ENCODE measurements at regions not wholly inside any gene's neighbourhood (a gene's known extent, or its start where the extent isn't known, plus 50 kb on each side); places are given as distances from the start of the nearest gene placed in this dataset.

- 99 to 100% (median 100%) methylated on average over 1 of the region's 1 CpG for whole genome bisulfite sequencing, 3 donors
- Histone ChIP-seq H3K9me3 (peaks cover 8% of the 10 kb centered on the region), H3K4me1 (peaks cover 20% of the 10 kb centered on the region), H3K27ac (no peak overlapping the region), H3K4me3 (no peak overlapping the region), H3K27me3 (ENCODE audit: insufficient read depth in 3 of 3, low read length in 2 of 3) (no peaks in the 10 kb centered on the region), H3K36me3 (ENCODE audit: insufficient read depth in 1 of 2, low read depth in 1 of 2) (peaks cover 0 to 2% of the 10 kb centered on the region in 2 donors)
- intact Hi-C loops (cut with DNase I) = no loop called here
- DNase-seq (no peak), ATAC-seq (no peak)
- no peak for TF ChIP-seq CTCF (IDR thresholded peaks at IDR 0.05)
These were observed 130.3 kb upstream of the PFN2 start for GRCh38 chr3:150101016-150101415.

GRCh38 chr3:150098621-150099020 is 127.9 kb upstream of the PFN2 start:
- intact Hi-C loops (cut with DNase I) = loop anchor here (5.0 kb wide), 2 partner anchors 44 to 69 kb away; no protein-coding TSS in a partner anchor
- no peak overlapping the region for H3K27ac ChIP-seq
- 95 to 99% (median 97%) methylated on average over 3 of the region's 3 CpGs for WGBS, 3 donors
- no peak overlapping the region for H3K4me3 ChIP-seq
- H3K4me1 ChIP-seq = peaks cover 32% of the 10 kb centered on the region
- peaks cover 0 to 2% of the 10 kb centered on the region in 2 donors for H3K36me3 ChIP-seq (ENCODE audit: insufficient read depth in 1 of 2, low read depth in 1 of 2)
- no peak for ATAC-seq
- no peaks in the 10 kb centered on the region for H3K27me3 ChIP-seq (ENCODE audit: insufficient read depth in 3 of 3, low read length in 2 of 3)
- H3K9me3 ChIP-seq = peaks cover 8% of the 10 kb centered on the region
- no peak for TF ChIP-seq CTCF (IDR thresholded peaks at IDR 0.05)
- no peak for DNase-seq

DNA sequence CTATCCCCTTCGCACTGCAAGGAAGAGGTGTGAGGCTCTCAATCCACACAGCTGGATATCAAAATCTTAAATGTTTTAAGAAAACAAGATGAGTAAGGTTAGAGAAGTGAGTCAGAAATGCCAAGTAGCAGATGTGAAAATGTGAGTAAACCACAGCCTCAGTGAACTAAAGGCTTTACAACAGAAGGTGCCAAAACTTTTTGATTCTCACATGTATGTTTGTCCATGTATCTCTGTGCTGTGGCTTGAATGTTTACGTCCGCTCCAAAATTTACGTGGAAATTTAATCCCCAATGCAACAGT is 126.8 kb upstream of the PFN2 start:
- peaks cover 38% of the 10 kb centered on the region for H3K4me1 ChIP-seq
- ATAC-seq = no peak
- WGBS, 3 donors = 77 to 91% (median 79%) methylated on average over 4 of the region's 4 CpGs
- no peak for DNase-seq
- intact Hi-C loops (cut with DNase I) = loop anchor here (5.0 kb wide), 2 partner anchors 45 to 70 kb away; no protein-coding TSS in a partner anchor
- H3K4me3 ChIP-seq = no peak overlapping the region
- peaks cover 8% of the 10 kb centered on the region for H3K9me3 ChIP-seq
- no peaks in the 10 kb centered on the region for H3K27me3 ChIP-seq (ENCODE audit: insufficient read depth in 3 of 3, low read length in 2 of 3)
- peaks cover 0 to 2% of the 10 kb centered on the region in 2 donors for H3K36me3 ChIP-seq (ENCODE audit: insufficient read depth in 1 of 2, low read depth in 1 of 2)
- H3K27ac ChIP-seq = peak overlapping the region; percentile 90
- TF ChIP-seq CTCF (IDR thresholded peaks at IDR 0.05) = no peak

GRCh38 chr3:150096700-150097587 is 126.2 kb upstream of the PFN2 start:
- no peak for TF ChIP-seq CTCF (IDR thresholded peaks at IDR 0.05)
- Histone ChIP-seq H3K27me3 (ENCODE audit: insufficient read depth in 3 of 3, low read length in 2 of 3) (no peaks in the 10 kb centered on the region), H3K27ac (peak overlapping the region; percentile 90), H3K4me1 (peaks cover 39% of the 10 kb centered on the region), H3K36me3 (ENCODE audit: insufficient read depth in 1 of 2, low read depth in 1 of 2) (peaks cover 0 to 2% of the 10 kb centered on the region in 2 donors), H3K4me3 (no peak overlapping the region), H3K9me3 (peaks cover 7% of the 10 kb centered on the region)
- WGBS, 3 donors = 19 to 35% (median 23%) methylated on average over 3 of the region's 3 CpGs
- no peak for ATAC-seq
- DNase-seq = no peak
- intact Hi-C loops (cut with DNase I) = loop anchor here (5.0 kb wide), 2 partner anchors 45 to 70 kb away; no protein-coding TSS in a partner anchor

Measured in psoas muscle (tissue), 7 donors.